GM19238 (cell line): ENCODE measurements at regions not wholly inside any gene's neighbourhood (a gene's known extent, or its start where the extent isn't known, plus 50 kb on each side); places are given as distances from the start of the nearest gene placed in this dataset.
"Not testable (repeated sequence)": the region's sequence is repeated elsewhere in the genome, so short reads cannot be mapped to it uniquely, and the experiment has no call there.

ENCODE experiments used
- DNase-seq: peaks from one replicate; pipeline ENCODE4 v3.0.0; 2011; ENCODE audit warnings: low spot score; ENCODE audit not compliant: insufficient read length

DNA sequence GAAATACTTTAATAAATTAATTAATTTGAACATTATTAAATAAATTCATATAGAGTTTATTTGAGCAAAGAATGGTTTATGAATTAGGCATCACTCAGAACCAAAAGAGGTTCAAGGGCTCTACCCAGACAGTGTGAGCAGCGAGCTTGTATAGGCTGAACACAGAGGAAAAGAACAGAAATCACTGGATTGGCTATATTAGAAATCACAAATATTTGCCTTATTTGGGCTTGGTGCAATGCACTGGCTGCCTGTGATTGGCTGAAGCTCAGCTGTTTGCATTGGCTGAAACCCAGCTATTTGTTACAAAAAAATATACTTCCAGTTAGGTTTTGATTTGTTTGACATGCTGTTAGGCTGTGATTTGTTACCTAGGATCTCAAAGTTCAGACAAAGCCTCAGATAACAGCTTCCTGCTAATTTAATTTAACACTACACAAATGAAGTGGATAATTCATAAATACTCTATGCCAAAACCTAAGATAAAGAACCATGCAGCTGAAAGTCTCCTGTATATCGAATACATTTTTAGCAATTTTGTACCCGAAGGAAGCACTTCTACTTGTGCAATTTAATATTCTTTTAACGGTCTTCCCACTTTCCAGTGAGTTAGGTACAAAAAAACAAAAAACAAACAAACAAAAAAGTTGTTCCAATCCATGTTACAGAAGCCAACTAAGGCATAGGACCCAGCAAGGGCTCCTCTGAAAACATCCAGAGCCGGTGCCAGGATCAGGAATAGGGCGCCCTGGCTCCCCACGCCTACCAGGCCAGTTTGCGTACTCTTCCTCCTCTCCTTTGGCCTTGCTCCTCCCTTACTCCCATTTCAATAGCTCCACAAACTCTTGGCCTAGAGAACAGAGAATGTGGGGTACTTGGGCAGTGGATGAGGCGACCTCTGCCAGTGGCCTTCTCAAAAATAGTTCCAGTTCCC is 179.1 kb downstream of the DUSP10 start:
- no peak for DNase-seq

DNA sequence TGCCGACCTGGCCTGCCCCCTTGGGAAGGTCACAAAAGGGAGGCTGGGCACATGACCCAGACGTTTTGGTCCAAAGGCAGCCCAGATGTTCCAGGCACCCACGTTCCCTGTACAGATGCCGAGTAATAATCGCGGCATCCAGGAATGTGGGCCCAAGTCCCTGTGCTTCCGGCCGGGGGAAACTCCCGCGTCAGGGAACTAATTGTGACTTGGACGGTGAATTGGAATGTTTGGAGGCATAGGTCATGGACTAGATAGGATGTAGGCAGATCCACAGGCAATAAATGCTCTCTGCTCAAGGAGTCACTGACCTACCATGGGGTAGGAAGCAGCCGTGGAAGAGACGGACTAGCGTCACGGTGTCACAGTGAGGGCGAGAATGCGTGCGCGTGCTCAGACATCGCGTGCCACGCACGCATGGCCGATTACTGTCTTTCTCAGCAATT is 178.4 kb downstream of the DUSP10 start:
- no peak for DNase-seq

DNA sequence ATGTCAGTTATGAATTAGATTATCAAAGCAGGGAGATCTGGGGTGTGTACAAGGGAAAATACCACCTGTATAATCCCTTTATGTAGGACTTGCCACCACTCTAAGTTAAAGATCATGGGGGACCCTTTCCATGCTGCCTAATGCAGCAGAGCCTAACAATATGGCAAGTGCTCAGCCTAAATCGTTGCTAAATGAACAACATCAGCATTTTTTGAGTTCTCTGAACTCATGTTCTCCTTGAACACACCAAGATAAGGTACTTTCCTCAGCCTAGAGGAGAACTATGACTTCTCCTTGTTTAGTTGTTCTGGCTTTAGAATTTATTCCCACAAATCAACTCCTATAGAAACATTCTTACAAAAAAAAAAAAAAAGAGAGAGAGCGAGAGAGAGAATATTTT is 177.0 kb downstream of the DUSP10 start:
- no peak for DNase-seq

DNA sequence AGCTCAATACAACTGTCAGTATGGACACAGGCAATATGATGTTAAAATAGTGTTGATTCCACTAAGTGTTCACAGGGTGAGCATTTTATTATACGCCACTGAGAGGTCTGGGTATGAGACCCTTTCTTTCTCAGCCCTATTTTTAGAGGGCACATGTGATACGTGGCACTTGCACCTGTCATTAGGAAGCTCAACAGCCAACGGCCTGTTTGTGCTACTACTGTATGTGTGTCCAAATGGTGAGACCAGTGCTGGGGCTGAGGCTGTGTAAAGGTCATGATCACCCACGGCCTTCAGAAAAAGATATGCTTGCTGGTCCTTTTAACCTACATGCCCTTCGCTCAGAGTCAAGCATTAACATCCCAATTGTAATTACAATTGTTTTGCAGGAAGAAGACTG is 176.2 kb downstream of the DUSP10 start:
- no peak for DNase-seq

DNA sequence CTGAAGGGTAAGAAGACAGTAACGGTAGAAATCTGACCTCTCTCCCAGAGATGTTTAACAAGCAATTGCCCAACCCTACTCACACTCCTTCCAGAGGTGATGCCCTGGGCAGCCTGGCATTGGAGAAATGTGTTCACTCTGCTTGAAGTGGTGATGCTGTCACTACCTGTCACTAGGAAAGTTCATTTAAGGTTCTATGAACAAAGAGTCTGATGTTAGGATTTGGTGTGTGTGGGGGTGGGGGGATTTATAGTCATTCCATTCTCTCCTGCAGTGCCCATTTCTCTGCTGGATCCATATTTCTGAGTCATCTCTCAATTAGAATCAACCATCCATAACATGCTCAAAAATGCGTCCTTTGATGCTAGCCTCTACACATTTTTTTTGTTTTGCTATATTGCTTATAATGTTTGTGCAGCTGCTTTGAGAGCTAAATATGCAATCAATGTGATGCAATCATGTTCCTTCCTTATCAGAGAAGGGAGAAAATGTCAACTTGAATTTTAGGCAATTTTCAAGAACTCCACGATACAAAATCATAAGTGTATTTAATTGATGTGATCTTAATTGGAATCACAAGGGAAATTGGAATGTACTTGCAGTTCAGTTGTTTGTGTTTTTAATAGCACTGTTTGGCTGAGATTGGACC is 173.9 kb downstream of the DUSP10 start:
- DNase-seq = no peak

DNA sequence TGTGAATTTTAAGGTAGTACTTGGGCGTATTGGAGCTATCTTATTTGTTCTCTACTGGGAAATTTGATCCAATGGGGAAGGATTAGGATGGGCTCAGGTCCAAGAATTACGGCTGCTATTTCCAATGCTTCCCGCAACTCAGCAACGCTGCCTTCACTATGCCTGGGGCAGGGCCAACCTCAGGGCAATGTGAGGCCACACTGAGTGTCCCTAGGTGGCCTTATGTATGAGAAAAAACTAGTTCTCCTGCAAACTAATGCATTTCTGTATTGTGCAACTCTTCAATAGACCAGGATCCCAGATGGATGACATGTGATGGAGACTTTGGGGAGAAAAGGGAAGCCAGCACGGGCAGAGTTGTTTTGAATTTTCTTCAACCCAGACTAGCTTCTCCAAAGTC is 168.1 kb downstream of the DUSP10 start:
- DNase-seq = no peak

DNA sequence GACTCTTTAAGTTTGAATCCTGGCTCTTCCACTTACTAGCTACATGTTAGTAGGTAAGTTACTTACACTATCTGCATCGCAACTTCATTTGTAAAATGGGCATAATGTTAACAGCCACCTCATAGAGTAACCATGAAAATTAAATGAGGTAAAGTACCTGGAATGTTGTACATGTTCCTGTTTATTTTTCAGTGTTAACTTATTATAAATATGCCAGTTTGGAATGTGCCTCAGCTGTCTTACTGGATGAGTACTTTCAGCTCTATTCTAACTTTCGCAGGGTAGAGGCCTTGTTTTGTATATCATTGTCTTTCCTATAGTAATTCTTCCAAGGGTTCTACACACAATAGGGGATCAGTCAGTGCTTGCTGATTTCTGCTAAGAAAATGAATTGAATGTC is 167.4 kb downstream of the DUSP10 start:
- no peak for DNase-seq

DNA sequence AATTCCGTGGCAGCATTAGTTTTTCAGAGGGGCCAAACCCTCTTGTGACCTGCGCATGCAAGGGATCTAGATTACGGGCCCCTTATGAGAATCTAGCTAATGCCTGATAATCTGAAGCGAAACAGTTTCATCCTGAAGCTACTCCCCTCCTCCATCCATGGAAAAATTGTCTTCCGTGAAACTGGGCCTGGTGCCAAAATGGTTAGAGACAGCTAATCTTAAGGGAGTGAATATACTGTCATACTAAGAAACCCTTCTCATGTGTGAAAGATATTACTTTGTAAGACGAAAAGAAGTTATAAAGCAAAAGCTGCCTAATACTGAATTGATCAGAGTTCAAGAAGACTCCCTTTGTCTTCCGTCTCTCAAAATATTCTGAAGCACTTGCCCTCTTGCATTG is 166.3 kb downstream of the DUSP10 start:
- DNase-seq = no peak

DNA sequence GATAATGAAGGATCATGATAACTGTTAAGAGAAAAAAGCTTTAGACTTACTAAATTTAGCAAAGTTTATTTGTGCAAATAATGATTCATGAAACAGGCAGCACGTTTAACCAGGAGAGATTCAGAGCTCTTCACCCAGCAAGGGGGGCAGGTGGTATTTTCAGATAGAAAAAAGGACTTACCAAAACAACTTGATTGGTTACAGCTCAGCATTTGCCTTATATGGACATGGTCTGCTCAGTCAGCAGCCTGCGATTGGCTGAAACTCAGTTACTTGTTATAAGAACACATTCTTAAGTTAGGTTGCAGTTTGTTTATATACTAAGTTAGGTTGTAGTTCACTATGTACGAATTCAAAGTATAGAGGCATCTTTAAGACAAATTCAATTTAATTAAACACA is 165.6 kb downstream of the DUSP10 start:
- no peak for DNase-seq

DNA sequence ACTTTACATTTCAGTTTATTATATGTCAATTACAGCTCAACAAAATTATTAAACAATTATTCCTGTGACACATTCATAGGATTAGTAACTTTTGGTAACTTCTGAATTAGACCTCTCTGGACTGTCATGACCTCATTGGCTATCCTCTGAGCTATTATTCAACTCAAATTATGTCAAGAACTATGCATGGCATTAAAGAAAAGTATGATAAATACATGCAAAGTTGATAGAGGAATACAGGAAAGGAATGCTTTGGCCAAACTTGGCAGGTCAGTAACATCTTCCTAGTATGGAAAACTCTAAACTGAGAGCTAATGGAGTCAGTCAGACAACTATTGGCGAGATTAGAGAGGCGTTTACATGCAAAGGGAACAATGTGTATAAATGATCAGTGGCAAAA is 158.4 kb downstream of the DUSP10 start:
- DNase-seq = no peak

DNA sequence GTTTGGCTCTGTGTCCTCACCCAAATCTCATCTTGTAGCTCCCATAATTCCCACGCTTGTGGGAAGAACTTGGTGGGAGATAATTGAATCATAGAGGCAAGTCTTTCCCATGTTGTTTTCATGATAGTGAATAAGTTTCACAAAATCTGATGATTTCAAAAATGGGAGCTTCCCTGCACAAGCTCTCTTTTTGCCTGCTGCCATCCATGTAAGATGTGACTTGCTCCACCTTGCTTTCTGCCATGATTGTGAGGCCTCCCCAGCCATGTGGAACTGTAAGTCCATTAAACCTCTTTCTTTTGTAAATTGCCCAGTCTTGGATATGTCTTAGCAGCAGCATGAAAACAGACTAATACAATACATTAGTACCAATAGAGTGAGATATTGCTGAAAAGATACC is 154.9 kb downstream of the DUSP10 start:
- not testable (repeated sequence) for DNase-seq

DNA sequence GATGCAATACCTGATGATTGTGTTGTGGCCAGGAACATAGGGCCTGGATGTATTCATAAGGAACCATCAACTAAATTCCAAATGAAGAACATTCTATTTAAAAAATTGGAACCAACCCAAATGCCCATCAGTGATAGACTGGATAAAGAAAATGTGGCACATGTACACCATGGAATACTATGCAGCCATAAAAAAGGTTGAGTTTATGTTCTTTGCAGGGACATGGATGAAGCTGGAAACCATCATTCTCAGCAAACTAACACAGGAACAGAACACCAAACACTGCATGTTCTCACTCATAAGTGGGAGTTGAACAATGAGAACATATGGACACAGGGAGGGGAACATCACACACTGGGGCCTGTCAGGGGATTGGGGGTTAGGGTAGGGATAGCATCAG is 150.6 kb downstream of the DUSP10 start:
- not testable (repeated sequence) for DNase-seq

DNA sequence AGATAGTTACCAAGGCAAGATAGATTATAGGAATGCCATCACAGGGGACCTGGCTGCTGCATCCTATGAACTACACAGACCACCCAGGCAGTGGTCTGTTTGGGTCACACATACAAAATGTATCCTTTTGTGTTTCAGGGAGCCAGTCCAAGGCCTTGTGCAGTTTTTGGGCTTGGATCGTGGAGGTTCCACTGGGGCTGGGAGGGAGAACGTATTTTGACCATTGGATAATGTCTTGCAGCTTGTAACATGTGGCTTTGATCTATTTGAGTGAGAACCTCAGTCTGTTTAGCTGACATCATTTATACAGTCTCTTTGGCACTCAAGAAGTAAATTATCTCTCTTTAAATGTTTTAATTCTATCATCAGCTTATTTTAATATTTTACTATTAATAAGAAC is 147.3 kb downstream of the DUSP10 start:
- DNase-seq = no peak

DNA sequence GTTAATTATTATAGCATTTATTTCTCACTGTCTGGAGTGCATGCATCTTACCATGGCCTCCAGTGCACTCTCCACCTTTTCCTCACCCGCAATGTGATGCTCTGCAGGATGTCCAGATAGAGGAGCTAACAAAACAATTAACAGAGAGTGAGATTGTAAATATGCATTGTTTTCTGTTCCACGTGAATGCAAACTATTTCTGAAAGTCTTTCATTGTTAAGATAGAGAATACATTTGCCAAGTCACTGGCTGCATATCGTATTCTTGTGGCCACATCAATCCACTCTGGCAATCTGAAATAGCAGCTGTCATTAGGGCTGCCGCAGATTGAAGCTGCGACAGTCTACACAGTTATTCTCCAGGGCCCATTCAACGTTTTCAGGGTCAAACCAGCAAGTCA is 143.8 kb downstream of the DUSP10 start:
- DNase-seq = no peak

DNA sequence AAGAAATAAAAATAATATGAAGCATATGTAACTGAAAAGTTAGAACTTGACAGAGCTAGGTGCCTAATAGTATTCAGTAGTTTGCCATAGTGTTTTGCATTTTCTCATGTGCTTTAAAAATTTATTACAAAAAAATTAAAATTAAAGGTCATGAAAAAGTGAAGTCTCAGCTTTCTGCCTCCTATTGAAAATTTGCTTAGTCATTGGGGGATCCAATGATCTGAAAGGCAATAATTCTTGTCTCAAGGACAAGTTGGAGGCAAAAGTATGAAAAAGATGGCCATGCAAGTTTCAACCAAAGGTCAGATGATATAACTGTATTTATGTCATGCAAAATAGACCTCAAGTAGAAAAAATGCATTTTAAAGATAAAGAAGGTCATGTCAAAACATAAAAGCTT is 140.7 kb downstream of the DUSP10 start:
- DNase-seq = no peak

DNA sequence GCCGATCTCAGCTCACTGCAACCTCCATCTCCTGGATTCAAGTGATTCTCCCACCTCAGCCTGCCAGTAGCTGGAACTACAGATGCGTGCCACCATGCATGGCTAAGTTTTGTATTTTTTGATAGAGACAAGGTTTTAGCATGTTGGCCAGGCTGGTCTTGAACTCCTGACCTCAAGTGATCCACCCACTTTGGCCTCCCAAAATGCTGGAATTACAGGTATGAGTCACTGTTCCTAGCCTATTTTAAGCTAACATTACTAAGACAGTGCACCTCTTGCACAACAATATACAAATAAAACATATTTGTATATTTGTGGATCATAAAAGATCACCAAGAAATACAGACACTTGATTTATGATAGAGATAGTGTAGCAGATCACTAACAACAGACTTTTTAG is 139.1 kb downstream of the DUSP10 start:
- DNase-seq = no peak

DNA sequence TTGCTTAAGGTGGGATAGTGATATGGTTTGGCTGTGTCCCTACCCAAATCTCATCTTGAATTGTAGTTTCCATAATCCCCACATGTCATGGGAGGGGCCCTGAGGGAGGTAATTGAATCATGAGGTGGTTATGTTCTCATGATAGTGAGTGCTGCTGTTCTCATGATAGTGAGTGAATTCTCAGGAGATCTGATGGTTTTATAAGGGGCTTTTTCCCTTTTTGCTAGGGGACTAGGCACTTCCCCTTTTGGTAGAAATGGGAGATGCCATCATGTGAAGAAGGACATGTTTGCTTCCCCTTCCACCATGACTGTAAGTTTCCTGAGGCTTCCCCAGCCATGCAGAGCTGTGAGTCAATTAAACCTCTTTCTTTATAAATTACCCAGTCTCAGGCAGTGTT is 137.5 kb downstream of the DUSP10 start:
- DNase-seq = not testable (repeated sequence)

DNA sequence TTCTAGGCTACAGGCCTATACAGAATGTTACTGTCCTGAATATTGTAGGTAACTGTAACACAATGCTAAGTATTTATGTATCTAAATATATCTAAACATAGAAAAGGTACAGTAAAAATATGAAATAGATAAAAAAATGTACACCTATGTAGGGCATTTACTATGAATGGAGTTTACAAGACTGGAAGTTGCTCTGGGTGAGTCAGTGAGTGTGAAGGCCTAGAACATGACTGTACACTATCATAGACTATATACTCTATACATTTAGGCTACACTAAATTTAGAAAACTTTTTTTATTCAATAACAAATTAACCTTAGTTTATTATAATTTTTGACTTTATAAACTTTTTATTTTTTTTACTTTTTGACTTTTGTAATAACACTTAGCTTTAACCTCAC is 136.9 kb downstream of the DUSP10 start:
- no peak for DNase-seq

DNA sequence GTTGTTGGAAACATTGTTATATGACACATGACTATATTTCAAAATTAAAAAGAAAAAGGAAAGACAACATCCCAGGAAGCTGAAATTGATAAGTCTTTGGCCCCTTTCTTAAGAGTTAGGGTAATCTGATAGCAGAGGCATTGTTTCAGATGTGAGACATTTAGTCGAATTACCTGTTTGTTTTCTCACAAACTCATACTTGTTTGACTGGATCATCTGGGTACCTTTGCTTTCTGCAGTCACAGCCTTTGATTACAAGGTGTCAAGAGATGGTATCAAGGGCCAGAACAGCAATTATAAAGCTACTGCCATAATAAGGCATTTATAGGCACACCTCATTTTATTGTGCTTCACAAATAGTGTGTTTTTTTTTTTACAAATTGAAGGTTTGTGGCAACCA is 136.3 kb downstream of the DUSP10 start:
- DNase-seq = no peak

DNA sequence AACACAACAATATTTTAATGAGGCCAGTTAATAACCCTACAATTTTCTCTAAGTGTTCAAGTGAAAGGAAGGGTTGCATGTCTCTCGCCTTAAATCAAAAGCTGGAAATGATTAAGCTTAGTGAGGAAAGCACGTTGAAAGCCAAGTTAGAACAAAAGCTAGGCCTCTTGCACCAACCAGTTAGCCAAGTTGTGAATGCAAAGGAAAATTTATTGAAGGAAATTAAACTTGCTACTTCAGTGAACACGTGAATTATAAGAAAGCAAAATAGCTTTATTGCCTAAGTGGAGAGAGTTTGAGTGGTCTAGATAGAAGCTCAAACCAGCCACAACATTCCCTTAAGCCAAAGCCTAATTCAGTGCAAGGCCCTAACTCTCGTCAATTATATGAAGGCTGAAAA is 135.6 kb downstream of the DUSP10 start:
- DNase-seq = no peak

DNA sequence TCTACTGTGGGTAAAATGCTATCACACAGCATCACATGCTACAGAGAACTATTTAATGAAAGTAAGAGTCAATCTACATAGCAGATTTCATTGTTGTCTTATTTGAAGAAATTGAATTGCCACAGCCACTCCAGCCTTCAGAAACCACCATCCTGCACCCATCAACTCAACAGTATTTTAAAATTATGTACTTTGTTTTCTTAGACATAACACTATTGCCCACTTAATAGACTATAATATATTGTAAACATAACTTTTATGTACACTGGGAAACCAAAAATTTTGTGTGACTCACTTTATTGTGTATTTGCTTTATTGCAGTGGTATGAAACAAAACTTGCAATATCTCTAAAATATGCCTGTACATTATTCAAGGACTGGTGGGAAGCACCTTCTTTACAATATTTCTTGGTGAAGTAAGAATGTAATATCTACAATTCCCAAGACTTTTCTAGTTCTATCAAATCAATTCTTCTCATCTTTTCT is 133.0 kb downstream of the DUSP10 start:
- DNase-seq = no peak

DNA sequence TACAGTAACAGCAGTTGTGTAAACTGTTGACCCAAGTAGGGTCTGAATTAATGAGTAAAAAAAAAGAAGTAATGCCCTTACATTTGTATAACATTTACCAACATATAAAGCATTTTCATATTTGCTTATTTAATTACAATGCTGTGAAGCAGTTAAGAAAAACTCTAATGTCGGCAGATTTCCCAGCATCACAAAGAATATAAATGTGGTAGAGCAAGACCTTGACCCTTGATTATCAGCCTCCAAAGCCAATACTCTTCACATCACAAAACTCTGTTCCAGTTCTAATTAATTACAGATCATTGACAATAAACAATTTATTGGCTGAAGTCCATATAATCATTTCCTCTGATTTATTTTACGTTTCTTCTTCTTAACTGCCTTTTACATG is 130.2 kb downstream of the DUSP10 start:
- no peak for DNase-seq
